Neural cell (in vitro differentiated cells): ENCODE measurements at regions not wholly inside any gene's neighbourhood (a gene's known extent, or its start where the extent isn't known, plus 50 kb on each side); places are given as distances from the start of the nearest gene placed in this dataset.

Experiments
- H2AFZ ChIP-seq: fragments of 200-600, 300-800 bp; sonication (generic), shearing (Covaris generic); 2 replicates; pipeline ENCODE4 v1.6.0; 2014; ENCODE audit warnings: low read depth, mild to moderate bottlenecking, antibody characterized with exemption, low read length, moderate library complexity
- H3F3A ChIP-seq: fragments of 200-600 bp; shearing (Covaris generic); 2 replicates; pipeline ENCODE4 v1.6.1; 2016; ENCODE audit warnings: mild to moderate bottlenecking, moderate library complexity, mixed read lengths, antibody characterized with exemption, low read length; ENCODE audit not compliant: insufficient read depth, poor library complexity, severe bottlenecking
- H3K27ac ChIP-seq: fragments of 200-600, 300-800 bp; sonication (generic), shearing (Covaris generic); 2 replicates; pipeline ENCODE4 v1.5.1; 2014; ENCODE audit warnings: mild to moderate bottlenecking, low read length, moderate library complexity
- H3K27me3 ChIP-seq: fragments of 300-800, 200-600 bp; sonication (generic), shearing (Covaris generic); 2 replicates; pipeline ENCODE4 v1.6.0; 2014; ENCODE audit warnings: mild to moderate bottlenecking, low read depth, low read length, moderate library complexity; ENCODE audit not compliant: insufficient read depth
- H3K36me3 ChIP-seq: fragments of 300-800, 200-600 bp; sonication (generic), shearing (Covaris generic); 2 replicates; pipeline ENCODE4 v1.5.1; 2014; ENCODE audit warnings: mild to moderate bottlenecking, antibody characterized with exemption, low read length, moderate library complexity; ENCODE audit not compliant: insufficient read depth
- H3K4me2 ChIP-seq: fragments of 300-800, 200-600 bp; sonication (generic), shearing (Covaris generic); 2 replicates; pipeline ENCODE4 v1.6.0; 2014; ENCODE audit warnings: mild to moderate bottlenecking, low read length
- H3K4me3 ChIP-seq: fragments of 300-800, 200-600 bp; sonication (generic), shearing (Covaris generic); 2 replicates; pipeline ENCODE4 v1.5.1; 2014; ENCODE audit warnings: mild to moderate bottlenecking, low read length, moderate library complexity
- H3K79me2 ChIP-seq: fragments of 200-600 bp; shearing (Covaris generic); replicated peaks from 2 replicates; pipeline ENCODE4 v1.6.0; 2014; ENCODE audit warnings: mild to moderate bottlenecking, low read length, moderate library complexity; ENCODE audit not compliant: insufficient read depth
- H3K9ac ChIP-seq: fragments of 300-800, 200-600 bp; sonication (generic), shearing (Covaris generic); 2 replicates; pipeline ENCODE4 v1.6.1; 2016; ENCODE audit warnings: mild to moderate bottlenecking, low read length, mixed read lengths
- H3K9me2 ChIP-seq: fragments of 200-600 bp; shearing (Covaris generic); 2 replicates; pipeline ENCODE4 v1.6.1; 2016; ENCODE audit warnings: mild to moderate bottlenecking, low read length, mixed read lengths; ENCODE audit not compliant: insufficient read depth
- H3K9me3 ChIP-seq: fragments of 200-600, 300-800 bp; sonication (generic), shearing (Covaris generic); 2 replicates; pipeline ENCODE4 v1.6.1; 2016; ENCODE audit warnings: mild to moderate bottlenecking, mixed run types, low read length, moderate library complexity, mixed read lengths
- H4K20me1 ChIP-seq: fragments of 200-600 bp; shearing (Covaris generic); 2 replicates; pipeline ENCODE4 v1.6.1; 2016; ENCODE audit warnings: mild to moderate bottlenecking, mixed run types; ENCODE audit not compliant: insufficient read depth
- CTCF ChIP-seq: fragments of 450-650 bp; IDR thresholded peaks from 2 replicates; pipeline ENCODE4 v1.5.1; 2014; ENCODE audit warnings: antibody characterized with exemption, mild to moderate bottlenecking, moderate library complexity; ENCODE audit not compliant: poor library complexity, severe bottlenecking
- EP300 ChIP-seq: fragments of 450-650 bp; conservative IDR thresholded peaks from 2 replicates; pipeline ENCODE4 v1.6.1; 2014; ENCODE audit warnings: antibody characterized with exemption, mild to moderate bottlenecking, moderate library complexity; ENCODE audit not compliant: poor library complexity, severe bottlenecking
- EZH2 ChIP-seq: fragments of 200-600, 300-800 bp; shearing (Covaris generic), sonication (generic); IDR thresholded peaks from 2 replicates; pipeline ENCODE4 v1.6.1; 2014; ENCODE audit warnings: antibody characterized with exemption, low read length, borderline replicate concordance, mild to moderate bottlenecking; ENCODE audit not compliant: insufficient read depth, poor library complexity, severe bottlenecking
- MXI1 ChIP-seq: fragments of 450-650 bp; conservative IDR thresholded peaks from 2 replicates; pipeline ENCODE4 v1.6.1; 2014; ENCODE audit warnings: antibody characterized with exemption, mild to moderate bottlenecking; ENCODE audit not compliant: poor library complexity, severe bottlenecking
- POLR2AphosphoS5 ChIP-seq: IDR thresholded peaks from 2 replicates; pipeline ENCODE4 v1.6.1; 2012
- RAD21 ChIP-seq: fragments of 450-650 bp; conservative IDR thresholded peaks from 2 replicates; pipeline ENCODE4 v1.6.1; 2014; ENCODE audit warnings: antibody characterized with exemption, mild to moderate bottlenecking, moderate library complexity
- REST ChIP-seq: IDR thresholded peaks from 2 replicates; pipeline ENCODE4 v1.6.1; 2012; ENCODE audit warnings: borderline replicate concordance
- SMC3 ChIP-seq: fragments of 450-650 bp; conservative IDR thresholded peaks from 2 replicates; pipeline ENCODE4 v1.6.1; 2014; ENCODE audit warnings: antibody characterized with exemption, mild to moderate bottlenecking, moderate library complexity; ENCODE audit not compliant: poor library complexity
- TAF1 ChIP-seq: IDR thresholded peaks from 2 replicates; pipeline ENCODE4 v1.6.1; 2012; ENCODE audit warnings: low read depth

GRCh38 chr5:15326932-15327331, 173.0 kb upstream of the FBXL7 start:
- no peak overlapping the region for H3K4me3 ChIP-seq
- no peak overlapping the region for H3K4me2 ChIP-seq
- H4K20me1 ChIP-seq: no peaks in the 10 kb centered on the region
- TF ChIP-seq MXI1 (no peak), REST (no peak), EZH2 (no peak), RAD21 (no peak), CTCF (no peak), SMC3 (no peak), POLR2AphosphoS5 (no peak), EP300 (no peak), TAF1 (no peak)
- no peaks in the 10 kb centered on the region for H3K27me3 ChIP-seq
- H3K9me2 ChIP-seq: no peaks in the 10 kb centered on the region
- H3F3A ChIP-seq: no peaks in the 10 kb centered on the region
- no peak overlapping the region for H3K27ac ChIP-seq
- no peaks in the 10 kb centered on the region for H3K36me3 ChIP-seq
- H3K9ac ChIP-seq: no peak overlapping the region
- H2AFZ ChIP-seq: no peak overlapping the region
- no peaks in the 10 kb centered on the region for H3K9me3 ChIP-seq
- H3K79me2 ChIP-seq: no peaks in the 10 kb centered on the region

- no peaks in the 10 kb centered on the region for H3K36me3 ChIP-seq
- no peak overlapping the region for H3K27ac ChIP-seq
- no peak overlapping the region for H3K9ac ChIP-seq
- H3F3A ChIP-seq: no peaks in the 10 kb centered on the region
- no peaks in the 10 kb centered on the region for H3K9me3 ChIP-seq
- TF ChIP-seq RAD21 (no peak), TAF1 (no peak), SMC3 (no peak), EP300 (no peak)
- no peaks in the 10 kb centered on the region for H3K27me3 ChIP-seq
- no peak overlapping the region for H3K4me2 ChIP-seq
- H4K20me1 ChIP-seq: no peaks in the 10 kb centered on the region
- no peak overlapping the region for H3K4me3 ChIP-seq
- no peaks in the 10 kb centered on the region for H3K9me2 ChIP-seq
- no peak overlapping the region for H2AFZ ChIP-seq
- H3K79me2 ChIP-seq: no peaks in the 10 kb centered on the region
Measured at GRCh38 chr5:15326471-15326870, 173.5 kb upstream of the FBXL7 start.

GRCh38 chr5:15322421-15322820, 177.6 kb upstream of the FBXL7 start:
- no peak overlapping the region for H3K9ac ChIP-seq
- H3F3A ChIP-seq: no peaks in the 10 kb centered on the region
- no peak overlapping the region for H3K4me2 ChIP-seq
- no peaks in the 10 kb centered on the region for H4K20me1 ChIP-seq
- no peak overlapping the region for H2AFZ ChIP-seq
- no peaks in the 10 kb centered on the region for H3K36me3 ChIP-seq
- TF ChIP-seq TAF1 (no peak), RAD21 (no peak), MXI1 (no peak), EZH2 (no peak), REST (no peak), POLR2AphosphoS5 (no peak)
- H3K27ac ChIP-seq: no peak overlapping the region
- H3K9me2 ChIP-seq: no peaks in the 10 kb centered on the region
- no peaks in the 10 kb centered on the region for H3K27me3 ChIP-seq
- H3K79me2 ChIP-seq: no peaks in the 10 kb centered on the region
- H3K4me3 ChIP-seq: no peak overlapping the region
- H3K9me3 ChIP-seq: no peaks in the 10 kb centered on the region
